ENCODE measurements at regions not wholly inside any gene's neighbourhood (a gene's known extent, or its start where the extent isn't known, plus 50 kb on each side); places are given as distances from the start of the nearest gene placed in this dataset.

GRCh38 chr7:52253953-52254352, 781.5 kb upstream of the POM121L12 start:
- TF ChIP-seq FOXK2 (IDR thresholded peaks at IDR 0.05), result no peak
- no peak for TF ChIP-seq HDGF (IDR thresholded peaks at IDR 0.05; ENCODE audit: borderline replicate concordance)
- TF ChIP-seq SUZ12 (IDR thresholded peaks at IDR 0.05), result no peak
- no peak for TF ChIP-seq LEF1 (IDR thresholded peaks at IDR 0.05; ENCODE audit: borderline replicate concordance)
- no peak for TF ChIP-seq FOXM1 (IDR thresholded peaks at IDR 0.05; ENCODE audit: borderline replicate concordance)
- no peak for TF ChIP-seq SP1 (IDR thresholded peaks at IDR 0.05)

All from HEK293T (cell line).